Common myeloid progenitor, CD34-positive (primary cell): ENCODE measurements at regions not wholly inside any gene's neighbourhood (a gene's known extent, or its start where the extent isn't known, plus 50 kb on each side); places are given as distances from the start of the nearest gene placed in this dataset.
"Not testable (repeated sequence)": the region's sequence is repeated elsewhere in the genome, so short reads cannot be mapped to it uniquely, and the experiment has no call there.

ENCODE experiments used
- CTCF ChIA-PET: fragments of 350-600 bp; sonication (Branson Sonifier 250); formaldehyde crosslinking; loops from one replicate; lab custom pipeline; 2021; ENCODE audit warnings: antibody characterized with exemption; lab: Charles Lee
- POLR2A ChIA-PET: fragments of 350-600 bp; sonication (Branson Sonifier 250); formaldehyde crosslinking; loops from one replicate; lab custom pipeline; 2021; ENCODE audit warnings: antibody characterized with exemption; lab: Charles Lee
- DNase-seq, 3 donors: peaks; one replicate each; pipeline versions ENCODE4 v3.0.0 to v3.0.0-alpha.2; 2013
- H3K27ac ChIP-seq, 2 experiments: 1 replicate in 1 of 2; 2 replicates in 1 of 2; pipeline ENCODE4 v1.7.0; 2013; ENCODE audit warnings: inconsistent platforms in 2 of 2, low read length in 2 of 2, mild to moderate bottlenecking in 2 of 2, low read depth in 1 of 2, moderate library complexity in 1 of 2; ENCODE audit not compliant: severe bottlenecking in 2 of 2, insufficient read depth in 1 of 2, poor library complexity in 1 of 2
- H3K27me3 ChIP-seq, 5 experiments: replicated peaks in 2 of 5; 1 replicate in 3 of 5; 2 replicates in 2 of 5; pipeline versions ENCODE4 v1.6.1 to v1.7.0; 2013; ENCODE audit warnings: low read length in 4 of 5, mild to moderate bottlenecking in 2 of 5, moderate library complexity in 2 of 5, inconsistent platforms in 1 of 5; ENCODE audit not compliant: insufficient read depth in 5 of 5, control insufficient read depth in 4 of 5
- H3K36me3 ChIP-seq, 4 experiments: 1 replicate in 2 of 4; 2 replicates in 2 of 4; pipeline versions ENCODE4 v1.6.1 to v1.7.0; 2013; ENCODE audit warnings: low read length in 3 of 4, control low read depth in 1 of 4, mild to moderate bottlenecking in 1 of 4; ENCODE audit not compliant: control insufficient read depth in 4 of 4, insufficient read depth in 4 of 4
- H3K4me1 ChIP-seq, 4 experiments: 1 replicate in 3 of 4; 2 replicates in 1 of 4; pipeline versions ENCODE4 v1.6.1 to v1.7.1; 2013; ENCODE audit warnings: low read length in 3 of 4, mild to moderate bottlenecking in 3 of 4, control low read depth in 1 of 4, inconsistent platforms in 1 of 4, moderate library complexity in 1 of 4; ENCODE audit not compliant: control insufficient read depth in 4 of 4, insufficient read depth in 4 of 4; ENCODE audit errors: control extremely low read depth in 1 of 4
- H3K4me3 ChIP-seq, 7 experiments: 1 replicate in 4 of 7; 2 replicates in 3 of 7; pipeline versions ENCODE4 v1.5.1 to v1.7.0; 2013; ENCODE audit warnings: mild to moderate bottlenecking in 7 of 7, low read length in 6 of 7, moderate library complexity in 6 of 7, inconsistent platforms in 2 of 7, low read depth in 2 of 7, control low read depth in 1 of 7; ENCODE audit not compliant: insufficient read depth in 4 of 7, control insufficient read depth in 1 of 7; ENCODE audit errors: extremely low read depth in 1 of 7
- H3K9me3 ChIP-seq, 5 experiments: 1 replicate in 4 of 5; 2 replicates in 1 of 5; pipeline versions ENCODE4 v1.6.1 to v1.7.1; 2013; ENCODE audit warnings: low read length in 4 of 5, mild to moderate bottlenecking in 2 of 5, inconsistent platforms in 1 of 5, low read depth in 1 of 5, moderate library complexity in 1 of 5; ENCODE audit not compliant: control insufficient read depth in 4 of 5, insufficient read depth in 2 of 5; ENCODE audit errors: control extremely low read depth in 1 of 5
- WGBS: methylation state at CpG from one replicate; pipeline ENCODE4 v1.1.5; 2013; ENCODE audit not compliant: insufficient coverage; 5-methylcytosine and 5-hydroxymethylcytosine counted together

GRCh38 chr7:28900311-28900710, 57.8 kb downstream of the TRIL start:
- no peaks in the 10 kb centered on the region for H3K36me3 ChIP-seq
- H3K27me3 ChIP-seq = peaks cover 0 to 2% (median 0%) of the 10 kb centered on the region in 5 experiments
- ChIA-PET CTCF (no interaction called here), POLR2A (no interaction called here)
- H3K9me3 ChIP-seq = no peaks in the 10 kb centered on the region
- DNase-seq = no peak
- no peak overlapping the region for H3K27ac ChIP-seq
- WGBS = no CpG with 5 or more reads among the region's 1 CpG
- no peaks in the 10 kb centered on the region for H3K4me1 ChIP-seq
- H3K4me3 ChIP-seq = no peak overlapping the region

GRCh38 chr7:28893888-28894287, 64.2 kb downstream of the TRIL start:
- POLR2A ChIA-PET = no interaction called here
- 100% methylated on average over 3 of the region's 6 CpGs for WGBS
- no peak for DNase-seq

GRCh38 chr7:28891876-28892234, 66.3 kb downstream of the TRIL start:
- H3K27ac ChIP-seq, DNase-seq, H3K9me3 ChIP-seq, H3K27me3 ChIP-seq, H3K4me1 ChIP-seq, POLR2A ChIA-PET, H3K36me3 ChIP-seq, H3K4me3 ChIP-seq: not testable (repeated sequence)
- CTCF ChIA-PET = interaction anchor here (0.6 to 0.9 kb wide), 2 partner anchors 20 to 30 kb away, joined by 3 read pairs; no protein-coding TSS in a partner anchor

More at GRCh38 chr7:28893888-28894287, 64.2 kb downstream of the TRIL start:
- H3K4me1 ChIP-seq = no peaks in the 10 kb centered on the region
- no peaks in the 10 kb centered on the region for H3K27me3 ChIP-seq
- H3K9me3 ChIP-seq = no peaks in the 10 kb centered on the region
- H3K36me3 ChIP-seq = no peaks in the 10 kb centered on the region
- CTCF ChIA-PET = no interaction called here
- H3K4me3 ChIP-seq = no peak overlapping the region
- H3K27ac ChIP-seq = no peak overlapping the region

- POLR2A ChIA-PET = no interaction called here
- H3K4me1 ChIP-seq = no peaks in the 10 kb centered on the region
- H3K27me3 ChIP-seq = no peaks in the 10 kb centered on the region
- H3K27ac ChIP-seq = no peak overlapping the region
- no peaks in the 10 kb centered on the region for H3K9me3 ChIP-seq
- CTCF ChIA-PET = interaction anchor here (0.6 to 0.9 kb wide), 2 partner anchors 21 to 31 kb away, joined by 3 read pairs; no protein-coding TSS in a partner anchor
- H3K4me3 ChIP-seq = no peak overlapping the region
- WGBS = 56% methylated on average over 3 of the region's 5 CpGs
- DNase-seq = peak in 2 of 3 donors; percentile 43 to 45
- H3K36me3 ChIP-seq = no peaks in the 10 kb centered on the region
Observed at GRCh38 chr7:28891192-28891875, 66.8 kb downstream of the TRIL start.

GRCh38 chr7:28890137-28890536, 68.0 kb downstream of the TRIL start:
- 100% methylated on average over 5 of the region's 7 CpGs for WGBS
- DNase-seq = no peak
- POLR2A ChIA-PET = no interaction called here

GRCh38 chr7:28889290-28889689, 68.8 kb downstream of the TRIL start:
- no peaks in the 10 kb centered on the region for H3K9me3 ChIP-seq
- no peak overlapping the region for H3K27ac ChIP-seq
- no peaks in the 10 kb centered on the region for H3K27me3 ChIP-seq
- POLR2A ChIA-PET = no interaction called here
- no peak overlapping the region for H3K4me3 ChIP-seq
- CTCF ChIA-PET = no interaction called here
- no peaks in the 10 kb centered on the region for H3K4me1 ChIP-seq
- no peak for DNase-seq
- H3K36me3 ChIP-seq = no peaks in the 10 kb centered on the region
- 100% methylated on average over 1 of the region's 4 CpGs for WGBS

More at GRCh38 chr7:28890137-28890536, 68.0 kb downstream of the TRIL start:
- H3K9me3 ChIP-seq = no peaks in the 10 kb centered on the region
- no peaks in the 10 kb centered on the region for H3K4me1 ChIP-seq
- H3K27ac ChIP-seq = no peak overlapping the region
- CTCF ChIA-PET = no interaction called here
- no peaks in the 10 kb centered on the region for H3K27me3 ChIP-seq
- H3K36me3 ChIP-seq = no peaks in the 10 kb centered on the region
- H3K4me3 ChIP-seq = no peak overlapping the region

GRCh38 chr7:28885771-28886170, 72.4 kb downstream of the TRIL start:
- Histone ChIP-seq H3K27ac (no peak overlapping the region), H3K4me3 (no peak overlapping the region), H3K27me3 (peaks cover 0 to 7% (median 2%) of the 10 kb centered on the region in 5 experiments), H3K9me3 (no peaks in the 10 kb centered on the region), H3K36me3 (no peaks in the 10 kb centered on the region), H3K4me1 (no peaks in the 10 kb centered on the region)
- POLR2A ChIA-PET = no interaction called here
- 94% methylated on average over 2 of the region's 2 CpGs for WGBS
- CTCF ChIA-PET = no interaction called here
- no peak for DNase-seq
